Type B pancreatic cell (in vitro differentiated cells): ENCODE measurements at regions not wholly inside any gene's neighbourhood (a gene's known extent, or its start where the extent isn't known, plus 50 kb on each side); places are given as distances from the start of the nearest gene placed in this dataset.

Experiments used
- DNase-seq: peaks from one replicate; pipeline ENCODE4 v3.0.0; 2021; ENCODE audit warnings: mixed read lengths; ENCODE audit not compliant: unreplicated experiment; ENCODE audit errors: extremely low spot score
- H3K27ac Mint-ChIP-seq: 2 replicates; pipeline ENCODE4 v1.8.0; 2021; ENCODE audit warnings: mild to moderate bottlenecking, mixed read lengths
- H3K27me3 Mint-ChIP-seq: 2 replicates; pipeline ENCODE4 v1.8.0; 2021; ENCODE audit warnings: mixed read lengths
- H3K36me3 Mint-ChIP-seq: 2 replicates; pipeline ENCODE4 v1.8.0; 2021; ENCODE audit warnings: mixed read lengths
- H3K4me1 Mint-ChIP-seq: one replicate; pipeline ENCODE4 v1.8.0; 2021; ENCODE audit warnings: mixed read lengths; ENCODE audit not compliant: unreplicated experiment
- H3K4me3 Mint-ChIP-seq: 2 replicates; pipeline ENCODE4 v1.8.0; 2021; ENCODE audit warnings: mild to moderate bottlenecking, mixed read lengths
- H3K9me3 Mint-ChIP-seq: 2 replicates; pipeline ENCODE4 v1.8.0; 2021; ENCODE audit warnings: mixed read lengths
- CTCF ChIP-seq: fragments of 200-600 bp; sonication (generic); conservative IDR thresholded peaks from 2 replicates; pipeline ENCODE4 v1.5.0; 2021; ENCODE audit warnings: antibody characterized with exemption, mild to moderate bottlenecking

DNA sequence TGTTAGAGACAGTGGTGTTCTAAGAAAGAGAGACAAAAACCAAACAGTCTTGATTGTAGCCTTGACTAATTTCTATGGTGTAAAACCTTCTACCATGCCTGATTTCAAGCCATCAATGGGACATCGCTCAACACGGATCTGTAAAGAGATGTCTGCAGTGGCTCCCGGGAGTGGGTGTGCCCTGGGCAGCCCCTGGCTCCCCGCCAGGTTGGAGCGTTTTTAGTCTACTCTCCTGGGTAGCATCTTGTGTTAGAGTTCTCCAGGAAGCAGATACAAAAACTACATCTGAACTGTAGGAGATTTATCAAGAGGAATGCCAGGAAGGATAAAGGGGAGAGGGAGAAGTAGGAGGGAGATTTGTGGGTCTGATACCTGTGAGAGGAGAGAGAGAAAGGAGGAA is 1212.9 kb downstream of the BCL11B start:
- Mint-ChIP-seq H3K4me3 (no peak overlapping the region), H3K27ac (no peak overlapping the region), H3K27me3 (peaks cover 11% of the 10 kb centered on the region), H3K4me1 (no peaks in the 10 kb centered on the region), H3K36me3 (no peaks in the 10 kb centered on the region), H3K9me3 (no peaks in the 10 kb centered on the region)
- no peak for DNase-seq
- TF ChIP-seq CTCF: no peak

DNA sequence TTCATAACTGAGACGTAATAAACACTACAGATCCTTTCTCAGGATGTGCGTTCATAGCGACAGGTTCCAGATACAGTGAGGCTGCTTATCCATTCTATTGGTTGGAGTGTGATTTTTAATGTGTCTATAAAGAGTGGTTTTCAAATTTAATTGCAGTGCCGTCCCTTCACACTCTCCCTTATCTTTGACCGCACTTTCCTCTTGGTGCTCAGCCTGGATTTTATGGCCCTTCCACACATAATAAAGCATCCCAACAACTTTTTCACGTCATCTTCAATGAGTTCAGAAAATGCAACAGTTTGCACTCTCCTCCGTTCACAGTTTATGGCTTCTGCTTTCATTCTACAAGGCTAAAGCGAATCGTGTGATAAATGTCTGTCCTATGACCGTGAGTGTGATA is 1209.9 kb downstream of the BCL11B start:
- DNase-seq: no peak
- H3K9me3 Mint-ChIP-seq: no peaks in the 10 kb centered on the region
- H3K27ac Mint-ChIP-seq: no peak overlapping the region
- H3K4me3 Mint-ChIP-seq: no peak overlapping the region
- H3K36me3 Mint-ChIP-seq: no peaks in the 10 kb centered on the region
- H3K27me3 Mint-ChIP-seq: peaks cover 3% of the 10 kb centered on the region
- no peaks in the 10 kb centered on the region for H3K4me1 Mint-ChIP-seq
- TF ChIP-seq CTCF: no peak

DNA sequence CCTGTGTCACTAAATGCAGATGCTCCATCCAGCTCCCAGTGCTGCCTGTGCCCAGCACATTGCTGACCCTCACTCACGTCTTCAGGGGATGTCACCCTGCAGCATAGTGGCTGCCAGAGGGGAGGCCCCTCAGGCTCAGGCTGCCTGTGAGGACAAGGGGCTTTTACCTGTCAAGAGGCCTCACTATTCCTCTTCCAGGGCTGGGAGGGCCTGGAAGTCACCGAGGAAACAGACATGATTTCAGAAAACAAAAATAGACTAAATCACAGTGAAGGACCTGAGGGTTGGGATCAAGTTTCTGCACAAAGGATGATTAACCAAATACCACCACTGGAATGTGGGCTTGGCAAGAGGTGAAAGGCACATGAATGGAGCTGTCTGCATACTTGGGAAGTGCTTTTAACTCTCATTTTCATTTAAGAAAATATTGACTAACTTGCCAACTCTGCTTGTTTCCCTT is 1202.3 kb downstream of the BCL11B start:
- Mint-ChIP-seq H3K27ac (peak overlapping the region; percentile 96), H3K9me3 (no peaks in the 10 kb centered on the region), H3K4me3 (peak overlapping the region; percentile 48), H3K4me1 (peaks cover 13% of the 10 kb centered on the region), H3K36me3 (no peaks in the 10 kb centered on the region), H3K27me3 (no peaks in the 10 kb centered on the region)
- no peak for DNase-seq
- TF ChIP-seq CTCF: no peak

- no peak for DNase-seq
- TF ChIP-seq CTCF: no peak
- H3K36me3 Mint-ChIP-seq: no peaks in the 10 kb centered on the region
- peaks cover 13% of the 10 kb centered on the region for H3K4me1 Mint-ChIP-seq
- no peaks in the 10 kb centered on the region for H3K9me3 Mint-ChIP-seq
- no peaks in the 10 kb centered on the region for H3K27me3 Mint-ChIP-seq
- H3K27ac Mint-ChIP-seq: peak overlapping the region; percentile 96
- no peak overlapping the region for H3K4me3 Mint-ChIP-seq
Observed at GRCh38 chr14:98070536-98070935, 1201.5 kb downstream of the BCL11B start.

GRCh38 chr14:98074111-98074510 is 1197.9 kb downstream of the BCL11B start:
- TF ChIP-seq CTCF: no peak

GRCh38 chr14:98077176-98077575 is 1194.8 kb downstream of the BCL11B start:
- Mint-ChIP-seq H3K9me3 (no peaks in the 10 kb centered on the region), H3K36me3 (no peaks in the 10 kb centered on the region), H3K4me3 (no peak overlapping the region), H3K27ac (no peak overlapping the region), H3K27me3 (peaks cover 3% of the 10 kb centered on the region), H3K4me1 (no peaks in the 10 kb centered on the region)
- TF ChIP-seq CTCF: no peak
- DNase-seq: no peak

More at GRCh38 chr14:98074111-98074510, 1197.9 kb downstream of the BCL11B start:
- Mint-ChIP-seq H3K27ac (no peak overlapping the region), H3K27me3 (no peaks in the 10 kb centered on the region), H3K9me3 (no peaks in the 10 kb centered on the region), H3K36me3 (no peaks in the 10 kb centered on the region), H3K4me3 (no peak overlapping the region), H3K4me1 (peaks cover 13% of the 10 kb centered on the region)
- DNase-seq: no peak
